Omental fat pad (tissue), 3 donors: ENCODE measurements at regions not wholly inside any gene's neighbourhood (a gene's known extent, or its start where the extent isn't known, plus 50 kb on each side); places are given as distances from the start of the nearest gene placed in this dataset.

ENCODE experiments used
- ATAC-seq: fragments of 150-250 bp; one replicate; pipeline ENCODE4 v1.9.1; 2016; ENCODE audit warnings: mild to moderate bottlenecking, moderate library complexity; ENCODE audit not compliant: low FRiP score
- DNase-seq: peaks from one replicate; pipeline ENCODE4 v3.0.0-alpha.2; 2019; ENCODE audit warnings: low spot score
- CTCF ChIP-seq, 3 donors: fragments of 450-650 bp; IDR thresholded peaks; one replicate each; pipeline ENCODE4 v1.5.1; 2016 to 2017; ENCODE audit warnings: antibody characterized with exemption in 3 of 3, mild to moderate bottlenecking in 3 of 3, moderate library complexity in 2 of 3

GRCh38 chr2:136301006-136301405, 183.1 kb upstream of the CXCR4 start:
- no peak for TF ChIP-seq CTCF (IDR thresholded peaks at IDR 0.05)
- ATAC-seq (no peak), DNase-seq (no peak)

GRCh38 chr2:136298631-136299030, 180.7 kb upstream of the CXCR4 start:
- ATAC-seq (no peak), DNase-seq (no peak)
- no peak for TF ChIP-seq CTCF (IDR thresholded peaks at IDR 0.05)

GRCh38 chr2:136297994-136298393, 180.0 kb upstream of the CXCR4 start:
- no peak for ATAC-seq
- no peak for DNase-seq
- TF ChIP-seq CTCF (IDR thresholded peaks at IDR 0.05): no peak

- DNase-seq (no peak), ATAC-seq (no peak)
- TF ChIP-seq CTCF (IDR thresholded peaks at IDR 0.05): no peak
Measured at GRCh38 chr2:136297312-136297711, 179.4 kb upstream of the CXCR4 start.

GRCh38 chr2:136295168-136295567, 177.2 kb upstream of the CXCR4 start:
- no peak for TF ChIP-seq CTCF (IDR thresholded peaks at IDR 0.05)

GRCh38 chr2:136291871-136292270, 173.9 kb upstream of the CXCR4 start:
- no peak for DNase-seq
- ATAC-seq: no peak
- TF ChIP-seq CTCF (IDR thresholded peaks at IDR 0.05): no peak

More at GRCh38 chr2:136295168-136295567, 177.2 kb upstream of the CXCR4 start:
- DNase-seq (no peak), ATAC-seq (no peak)

GRCh38 chr2:136290326-136290725, 172.4 kb upstream of the CXCR4 start:
- DNase-seq (no peak), ATAC-seq (no peak)
- TF ChIP-seq CTCF (IDR thresholded peaks at IDR 0.05): no peak
